Fibroblast of upper back skin (primary cell): ENCODE measurements at regions not wholly inside any gene's neighbourhood (a gene's known extent, or its start where the extent isn't known, plus 50 kb on each side); places are given as distances from the start of the nearest gene placed in this dataset.
"Not testable (repeated sequence)": the region's sequence is repeated elsewhere in the genome, so short reads cannot be mapped to it uniquely, and the experiment has no call there.

Experiments used
- DNase-seq: peaks from one replicate; pipeline ENCODE4 v3.0.0-alpha.2; 2013

DNA sequence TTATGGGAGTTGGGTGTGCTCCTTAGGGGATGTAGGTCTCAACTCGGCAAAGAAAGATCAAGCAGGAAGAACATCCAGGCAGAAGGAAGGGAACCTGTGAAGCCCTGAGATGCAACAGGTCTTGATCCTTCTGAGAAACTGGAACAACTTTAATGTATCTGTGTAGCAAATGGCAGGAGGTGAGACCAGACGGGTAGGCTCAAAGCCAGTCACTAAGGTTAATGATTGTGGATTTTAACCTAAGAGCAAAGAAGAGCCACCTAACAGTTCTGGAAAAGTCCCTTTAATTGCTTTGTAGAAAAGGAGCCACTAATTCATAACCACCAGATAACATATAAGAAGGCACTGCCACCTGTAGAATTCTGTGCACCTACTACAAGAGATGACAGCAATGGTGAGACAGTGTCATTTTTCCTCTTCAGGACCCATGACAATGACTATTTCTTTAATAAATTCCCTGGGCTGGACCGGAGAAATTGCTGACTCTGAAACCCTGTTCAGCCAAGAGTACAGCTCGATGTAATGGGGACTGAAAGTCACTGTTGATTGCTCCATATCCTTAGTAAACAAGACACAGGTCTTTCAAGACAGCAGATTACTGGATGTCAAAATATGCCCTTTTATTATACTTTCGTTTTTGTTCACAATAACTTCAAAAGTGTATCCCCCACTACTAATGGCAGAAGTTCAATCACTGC lies 326.2 kb downstream of the CBLN4 start:
- DNase-seq, result no peak

- no peak for DNase-seq
These were observed 327.2 kb downstream of the CBLN4 start for GRCh38 chr20:55678126-55678525.

- no peak for DNase-seq
These were observed 328.3 kb downstream of the CBLN4 start for GRCh38 chr20:55677011-55677410.

DNA sequence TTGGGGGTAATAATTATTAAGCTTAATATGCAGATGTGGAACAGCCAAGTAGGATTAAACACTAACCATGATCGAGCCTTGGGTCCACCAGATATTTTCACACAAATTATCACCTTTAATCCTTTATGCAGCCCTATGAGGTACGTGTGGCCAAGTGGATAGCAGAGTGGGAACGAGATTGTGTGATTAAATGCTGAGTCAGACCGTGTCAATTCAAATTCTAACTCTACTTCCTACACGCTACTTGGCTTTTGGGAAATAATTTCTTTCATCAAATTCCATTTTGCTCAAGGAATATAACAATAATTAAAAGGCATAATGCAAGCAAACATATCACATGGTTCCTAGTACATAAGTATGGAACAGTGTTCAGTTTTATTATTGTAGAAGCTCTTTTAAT lies 329.2 kb downstream of the CBLN4 start:
- no peak for DNase-seq

DNA sequence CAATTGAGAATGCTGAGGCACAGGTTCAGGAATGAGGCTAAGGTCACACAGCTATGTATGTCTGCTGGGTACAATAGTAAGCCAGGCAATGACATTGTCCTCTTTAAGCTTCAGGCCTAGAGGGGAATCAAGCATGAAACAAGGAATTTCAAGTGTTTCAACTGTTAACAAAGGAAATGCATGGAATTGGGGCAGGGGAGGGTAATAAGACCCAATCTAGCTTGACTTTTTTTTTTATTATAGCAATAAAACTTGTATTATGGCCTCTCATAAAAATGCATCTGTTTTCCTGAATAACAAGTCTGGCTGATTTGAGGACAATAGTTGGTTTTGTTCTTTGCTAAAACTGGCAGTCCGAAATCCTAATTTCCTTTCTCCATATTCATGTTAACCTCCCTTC lies 336.7 kb downstream of the CBLN4 start:
- no peak for DNase-seq

DNA sequence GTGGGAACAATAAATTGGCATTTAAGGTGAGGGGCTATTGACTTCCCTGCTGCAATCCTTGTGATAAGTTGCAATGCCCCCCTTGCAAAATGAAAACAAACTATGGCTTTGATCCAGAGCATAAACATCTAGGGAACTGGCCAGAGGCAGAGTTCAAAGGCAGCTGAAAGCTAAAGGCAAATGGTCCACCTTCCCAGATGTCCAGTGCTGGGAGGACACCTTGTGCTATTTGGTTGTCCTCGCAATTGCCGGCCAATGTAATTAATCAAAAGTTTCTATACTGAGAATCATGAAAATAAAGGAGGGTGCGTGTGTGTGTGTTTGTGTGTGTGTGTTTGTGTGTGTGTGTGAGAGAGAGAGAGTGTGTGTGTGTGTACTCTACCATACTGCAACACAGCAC lies 337.4 kb downstream of the CBLN4 start:
- DNase-seq, result no peak

GRCh38 chr20:55667024-55667423 lies 338.3 kb downstream of the CBLN4 start:
- DNase-seq, result no peak

- DNase-seq, result no peak
These were observed 349.0 kb downstream of the CBLN4 start for GRCh38 chr20:55656231-55656775.

DNA sequence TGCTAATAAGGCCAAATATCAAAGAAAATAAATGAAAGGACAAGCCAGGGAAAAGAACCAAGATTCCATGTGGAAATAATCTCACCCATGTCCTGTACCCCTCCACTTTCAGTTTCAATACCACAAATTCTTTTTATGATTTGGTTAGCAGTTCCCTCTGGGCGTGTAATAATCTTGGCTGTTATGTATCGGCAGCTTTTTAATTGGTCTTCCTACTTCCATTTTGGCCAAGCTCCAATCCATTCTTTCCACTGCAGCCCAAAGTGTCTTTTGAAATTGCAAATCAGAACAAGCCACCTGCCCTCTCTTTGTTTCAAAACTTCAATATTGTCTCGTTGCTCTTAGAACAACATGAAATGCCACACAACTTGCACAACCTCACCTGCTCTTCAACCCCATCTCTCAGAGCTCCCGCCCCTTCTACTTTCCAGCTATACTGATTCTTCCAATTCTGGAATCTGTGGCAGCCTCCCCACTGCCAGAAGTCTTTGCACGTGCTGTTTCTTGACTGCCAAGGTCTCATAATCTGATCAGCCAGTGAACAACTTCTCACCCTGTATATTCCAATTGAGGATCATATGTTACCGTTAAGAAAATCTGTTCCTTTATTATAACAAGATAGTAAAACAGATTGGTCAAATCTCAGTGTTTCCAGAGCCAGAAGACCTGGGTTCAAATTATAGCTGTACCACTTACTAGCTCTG lies 354.5 kb downstream of the CBLN4 start:
- DNase-seq, result no peak

GRCh38 chr20:55649254-55649653 lies 356.1 kb downstream of the CBLN4 start:
- no peak for DNase-seq

DNA sequence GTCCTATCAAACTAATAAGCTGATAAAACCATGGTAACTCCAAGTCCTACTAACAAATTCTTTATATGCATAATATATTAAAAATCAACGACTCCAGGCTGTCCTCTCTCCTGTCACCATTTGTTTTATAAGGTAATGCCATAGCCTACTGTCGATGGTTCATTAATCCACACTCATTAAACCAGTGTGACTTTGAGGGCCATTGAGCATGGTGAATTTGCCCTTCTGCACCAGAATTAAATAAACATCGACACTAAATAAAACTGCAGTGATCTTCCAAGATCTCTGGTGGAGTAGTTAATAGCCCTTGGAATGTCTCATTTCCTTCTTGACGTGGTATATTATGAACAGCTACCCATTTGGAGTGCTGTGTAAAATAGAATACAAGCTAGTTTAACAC lies 358.5 kb downstream of the CBLN4 start:
- DNase-seq, result no peak

- DNase-seq, result no peak
These were observed 363.8 kb downstream of the CBLN4 start for GRCh38 chr20:55641497-55641896.

- DNase-seq, result no peak
These were observed 369.4 kb downstream of the CBLN4 start for GRCh38 chr20:55635870-55636269.

GRCh38 chr20:55632592-55632991 lies 372.7 kb downstream of the CBLN4 start:
- no peak for DNase-seq

DNA sequence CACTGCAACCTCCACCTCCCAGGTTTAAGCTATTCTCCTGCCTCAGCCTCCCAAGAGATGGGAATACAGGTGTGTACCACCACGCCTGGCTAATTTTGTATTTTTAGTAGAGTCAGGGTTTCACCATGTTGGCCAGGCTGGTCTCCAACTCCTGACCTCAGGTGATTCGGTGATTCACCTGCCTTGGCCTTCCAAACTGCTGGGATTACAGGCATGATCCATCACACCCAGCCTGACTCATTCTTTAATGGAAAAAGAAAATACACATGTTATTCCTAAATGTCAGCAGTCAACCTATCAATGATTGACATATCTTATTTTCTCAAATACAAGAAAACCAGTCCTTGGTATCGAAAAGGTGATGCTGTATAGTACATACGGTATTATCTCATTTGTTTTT lies 376.2 kb downstream of the CBLN4 start:
- DNase-seq, result not testable (repeated sequence)

GRCh38 chr20:55626716-55627115 lies 378.6 kb downstream of the CBLN4 start:
- no peak for DNase-seq

DNA sequence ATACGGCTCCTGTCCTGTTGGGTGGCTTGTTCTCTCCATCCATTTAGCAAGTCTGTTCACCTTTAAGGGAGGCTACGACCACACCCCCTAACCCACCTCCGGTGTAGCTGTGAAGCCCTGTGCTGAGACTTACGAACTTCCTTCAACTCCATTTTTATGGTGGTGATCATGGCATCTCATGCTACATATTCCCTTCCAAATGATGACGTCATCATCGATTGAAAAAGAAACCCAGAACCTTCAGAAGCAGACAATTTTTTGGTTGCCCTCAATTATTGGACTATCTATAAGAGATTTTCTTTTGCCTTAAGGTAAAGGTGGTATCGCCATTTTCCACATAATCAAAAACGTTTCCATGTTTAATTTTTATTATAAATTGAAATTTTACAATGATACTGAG lies 389.0 kb downstream of the CBLN4 start:
- no peak for DNase-seq

- DNase-seq, result no peak
These were observed 389.5 kb downstream of the CBLN4 start for GRCh38 chr20:55615818-55616217.

GRCh38 chr20:55614220-55614757 lies 391.0 kb downstream of the CBLN4 start:
- no peak for DNase-seq

DNA sequence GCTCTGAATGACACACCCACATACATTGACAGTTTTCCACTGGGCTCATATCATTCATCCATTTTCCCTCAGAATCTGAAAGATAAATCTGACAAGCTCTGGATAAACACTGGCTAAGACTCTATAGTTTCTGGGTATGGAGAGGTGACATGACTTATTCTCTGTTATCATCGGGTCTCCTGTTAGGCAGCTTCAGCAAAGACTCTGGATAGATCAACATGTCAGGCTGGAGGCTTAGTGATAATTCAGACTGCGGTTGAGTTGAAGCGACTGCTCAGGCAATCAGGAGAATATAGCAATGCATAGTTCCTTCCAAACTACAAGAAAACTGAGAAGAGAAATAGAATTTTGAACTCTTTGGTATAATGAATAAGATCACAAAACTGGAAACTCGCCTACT lies 394.6 kb downstream of the CBLN4 start:
- DNase-seq, result no peak

DNA sequence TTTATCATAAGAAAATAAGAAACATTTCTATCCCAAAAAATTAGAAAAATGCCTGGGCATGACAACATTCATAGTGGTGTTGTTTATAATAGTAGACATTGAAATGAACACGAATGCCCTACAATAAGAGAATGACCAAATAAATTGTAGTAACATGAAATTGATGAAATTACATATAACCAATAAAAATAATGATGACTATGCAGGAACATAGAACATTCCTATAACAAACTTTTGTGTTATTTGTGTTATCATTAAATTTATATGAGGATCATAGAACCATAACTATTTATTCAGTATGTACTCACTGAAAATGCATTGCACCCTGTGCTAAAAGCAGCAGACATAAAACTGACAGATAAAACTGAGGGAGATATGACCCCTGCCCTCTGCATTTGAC lies 399.7 kb downstream of the CBLN4 start:
- DNase-seq, result no peak

GRCh38 chr20:55597526-55597925 lies 407.8 kb downstream of the CBLN4 start:
- DNase-seq, result peak; percentile 21

DNA sequence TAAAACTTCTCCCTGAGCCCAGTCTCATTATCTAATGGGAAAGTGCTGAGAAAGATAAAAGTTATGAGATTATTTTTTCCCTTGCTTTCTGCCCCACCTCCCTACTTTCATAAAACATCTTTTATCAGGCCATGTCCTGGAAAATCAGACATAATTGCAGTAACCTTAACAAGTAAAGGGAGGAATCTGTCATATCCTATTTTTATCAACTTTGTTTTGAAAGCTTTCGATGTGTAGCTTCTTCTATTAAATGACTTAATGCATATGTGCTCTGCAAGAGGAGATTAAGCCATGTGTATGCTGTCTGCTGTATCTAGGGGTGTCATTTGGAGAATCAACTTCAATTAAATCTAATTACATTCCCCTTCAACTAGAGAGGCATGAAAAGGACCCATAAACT lies 408.9 kb downstream of the CBLN4 start:
- DNase-seq, result no peak

GRCh38 chr20:55592866-55593265 lies 412.5 kb downstream of the CBLN4 start:
- DNase-seq, result no peak
